Mucosa of stomach (tissue), 1 donor: ENCODE measurements at regions not wholly inside any gene's neighbourhood (a gene's known extent, or its start where the extent isn't known, plus 50 kb on each side); places are given as distances from the start of the nearest gene placed in this dataset.

Experiments used
- H3K27me3 ChIP-seq: one replicate; pipeline ENCODE4 v1.7.0; 2013; ENCODE audit warnings: mild to moderate bottlenecking, low read length; ENCODE audit not compliant: control insufficient read depth, insufficient read depth
- H3K36me3 ChIP-seq: one replicate; pipeline ENCODE4 v1.7.0; 2013; ENCODE audit warnings: low read length; ENCODE audit not compliant: control insufficient read depth, insufficient read depth
- H3K4me1 ChIP-seq: one replicate; pipeline ENCODE4 v1.7.0; 2013; ENCODE audit warnings: mild to moderate bottlenecking, low read length; ENCODE audit not compliant: control insufficient read depth, insufficient read depth
- H3K4me3 ChIP-seq: one replicate; pipeline ENCODE4 v1.7.0; 2013; ENCODE audit warnings: low read length
- H3K9ac ChIP-seq: one replicate; pipeline ENCODE4 v1.7.0; 2013; ENCODE audit warnings: mild to moderate bottlenecking, low read length, moderate library complexity
- H3K9me3 ChIP-seq: one replicate; pipeline ENCODE4 v1.7.0; 2013; ENCODE audit warnings: mild to moderate bottlenecking, low read length, moderate library complexity; ENCODE audit not compliant: control insufficient read depth
- donor health status: Pancreatic carcinoma.

- Histone ChIP-seq H3K4me3 (no peak overlapping the region), H3K9me3 (no peaks in the 10 kb centered on the region), H3K36me3 (no peaks in the 10 kb centered on the region), H3K27me3 (no peaks in the 10 kb centered on the region), H3K4me1 (peaks cover 9% of the 10 kb centered on the region), H3K9ac (no peak overlapping the region)
Measured at GRCh38 chr5:98503616-98504015, 269.8 kb upstream of the RGMB start.

- Histone ChIP-seq H3K4me1 (peaks cover 10% of the 10 kb centered on the region), H3K36me3 (no peaks in the 10 kb centered on the region), H3K9ac (no peak overlapping the region), H3K9me3 (no peaks in the 10 kb centered on the region), H3K27me3 (no peaks in the 10 kb centered on the region), H3K4me3 (no peak overlapping the region)
Measured at GRCh38 chr5:98504505-98504904, 269.0 kb upstream of the RGMB start.

- no peaks in the 10 kb centered on the region for H3K27me3 ChIP-seq
- H3K36me3 ChIP-seq, result no peaks in the 10 kb centered on the region
- peaks cover 14% of the 10 kb centered on the region for H3K4me1 ChIP-seq
- H3K4me3 ChIP-seq, result no peak overlapping the region
- H3K9me3 ChIP-seq, result no peaks in the 10 kb centered on the region
- H3K9ac ChIP-seq, result no peak overlapping the region
Measured at GRCh38 chr5:98510143-98510985, 263.1 kb upstream of the RGMB start.

GRCh38 chr5:98513380-98513779 lies 260.1 kb upstream of the RGMB start:
- H3K4me3 ChIP-seq, result no peak overlapping the region
- no peaks in the 10 kb centered on the region for H3K9me3 ChIP-seq
- H3K36me3 ChIP-seq, result no peaks in the 10 kb centered on the region
- no peaks in the 10 kb centered on the region for H3K27me3 ChIP-seq
- peaks cover 20% of the 10 kb centered on the region for H3K4me1 ChIP-seq
- H3K9ac ChIP-seq, result no peak overlapping the region

GRCh38 chr5:98514215-98514614 lies 259.2 kb upstream of the RGMB start:
- Histone ChIP-seq H3K9ac (no peak overlapping the region), H3K4me1 (peaks cover 22% of the 10 kb centered on the region), H3K27me3 (no peaks in the 10 kb centered on the region), H3K9me3 (no peaks in the 10 kb centered on the region), H3K36me3 (no peaks in the 10 kb centered on the region), H3K4me3 (no peak overlapping the region)

GRCh38 chr5:98516701-98517100 lies 256.8 kb upstream of the RGMB start:
- H3K9me3 ChIP-seq, result no peaks in the 10 kb centered on the region
- H3K9ac ChIP-seq, result no peak overlapping the region
- peaks cover 8% of the 10 kb centered on the region for H3K4me1 ChIP-seq
- H3K36me3 ChIP-seq, result no peaks in the 10 kb centered on the region
- no peaks in the 10 kb centered on the region for H3K27me3 ChIP-seq
- H3K4me3 ChIP-seq, result no peak overlapping the region

GRCh38 chr5:98517560-98518366 lies 255.7 kb upstream of the RGMB start:
- Histone ChIP-seq H3K9ac (no peak overlapping the region), H3K9me3 (no peaks in the 10 kb centered on the region), H3K36me3 (no peaks in the 10 kb centered on the region), H3K27me3 (no peaks in the 10 kb centered on the region), H3K4me1 (peaks cover 8% of the 10 kb centered on the region), H3K4me3 (no peak overlapping the region)

GRCh38 chr5:98518754-98519153 lies 254.7 kb upstream of the RGMB start:
- H3K36me3 ChIP-seq, result no peaks in the 10 kb centered on the region
- H3K4me1 ChIP-seq, result peaks cover 8% of the 10 kb centered on the region
- H3K9me3 ChIP-seq, result no peaks in the 10 kb centered on the region
- H3K9ac ChIP-seq, result no peak overlapping the region
- no peak overlapping the region for H3K4me3 ChIP-seq
- H3K27me3 ChIP-seq, result no peaks in the 10 kb centered on the region

- no peak overlapping the region for H3K4me3 ChIP-seq
- H3K36me3 ChIP-seq, result no peaks in the 10 kb centered on the region
- H3K9me3 ChIP-seq, result no peaks in the 10 kb centered on the region
- H3K9ac ChIP-seq, result no peak overlapping the region
- peaks cover 8% of the 10 kb centered on the region for H3K4me1 ChIP-seq
- H3K27me3 ChIP-seq, result no peaks in the 10 kb centered on the region
Measured at GRCh38 chr5:98519571-98519970, 253.9 kb upstream of the RGMB start.

GRCh38 chr5:98521821-98522220 lies 251.6 kb upstream of the RGMB start:
- Histone ChIP-seq H3K4me3 (no peak overlapping the region), H3K4me1 (peaks cover 8% of the 10 kb centered on the region), H3K9ac (no peak overlapping the region), H3K27me3 (no peaks in the 10 kb centered on the region), H3K36me3 (no peaks in the 10 kb centered on the region), H3K9me3 (no peaks in the 10 kb centered on the region)

- Histone ChIP-seq H3K4me1 (no peaks in the 10 kb centered on the region), H3K27me3 (no peaks in the 10 kb centered on the region), H3K9me3 (no peaks in the 10 kb centered on the region), H3K36me3 (no peaks in the 10 kb centered on the region), H3K4me3 (no peak overlapping the region), H3K9ac (no peak overlapping the region)
Measured at GRCh38 chr5:98524773-98525172, 248.7 kb upstream of the RGMB start.

GRCh38 chr5:98527846-98528245 lies 245.6 kb upstream of the RGMB start:
- H3K4me3 ChIP-seq, result no peak overlapping the region
- H3K27me3 ChIP-seq, result no peaks in the 10 kb centered on the region
- no peaks in the 10 kb centered on the region for H3K36me3 ChIP-seq
- H3K9me3 ChIP-seq, result no peaks in the 10 kb centered on the region
- H3K9ac ChIP-seq, result no peak overlapping the region
- H3K4me1 ChIP-seq, result no peaks in the 10 kb centered on the region
